ENCODE measurements at regions not wholly inside any gene's neighbourhood (a gene's known extent, or its start where the extent isn't known, plus 50 kb on each side); places are given as distances from the start of the nearest gene placed in this dataset.

DNA sequence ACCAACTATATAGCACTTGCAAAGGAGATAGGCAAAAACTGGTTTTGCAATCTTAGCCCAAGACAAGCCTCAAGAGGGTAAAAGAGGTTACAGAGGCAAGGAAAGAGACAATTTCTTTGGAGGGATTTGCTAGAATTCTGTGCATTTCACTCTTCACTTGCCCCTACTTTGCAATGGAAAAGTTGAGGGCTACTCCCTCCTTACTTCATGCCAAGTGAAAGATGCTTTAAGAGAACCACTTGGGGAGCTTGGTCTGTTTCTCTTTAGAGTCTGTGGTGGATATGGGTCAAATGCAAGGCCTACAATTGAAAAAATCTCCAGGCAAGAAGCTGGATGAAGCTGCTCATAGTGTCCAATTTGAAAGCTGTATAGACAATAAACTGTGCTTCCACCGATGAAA, 167.7 kb upstream of the DIO2 start:
- Histone ChIP-seq H3K9ac (ENCODE audit: extremely low read depth, insufficient read length, low read length) (no peak overlapping the region), H2BK120ac (ENCODE audit: low read depth, low read length, poor library complexity, severe bottlenecking) (no peak overlapping the region), H3K23me2 (ENCODE audit: insufficient read length, low read depth, low read length, poor library complexity, severe bottlenecking) (no peaks in the 10 kb centered on the region), H3K56ac (ENCODE audit: insufficient read length, low read depth, low read length) (no peak overlapping the region), H4K20me1 (ENCODE audit: control insufficient read depth, insufficient read depth, insufficient read length) (no peaks in the 10 kb centered on the region), H2BK20ac (ENCODE audit: low read depth, low read length, poor library complexity, severe bottlenecking) (no peak overlapping the region), H3K79me2 (ENCODE audit: insufficient read depth, low read length) (no peaks in the 10 kb centered on the region), H3K4me1 (ENCODE audit: insufficient read depth, low read length) (no peaks in the 10 kb centered on the region), H2BK5ac (ENCODE audit: insufficient read length, low read length) (no peak overlapping the region), H4K5ac (ENCODE audit: insufficient read length, low read depth, low read length) (no peak overlapping the region), H4K91ac (ENCODE audit: insufficient read length, low read depth, low read length) (no peak overlapping the region), H4K8ac (replicated peaks; ENCODE audit: insufficient read length, low read depth, low read length) (no peak overlapping the region), H2AK5ac (ENCODE audit: insufficient read length, low read length) (no peak overlapping the region), H3K4me2 (ENCODE audit: insufficient read depth, insufficient read length, low read length) (no peak overlapping the region), H3K23ac (ENCODE audit: insufficient read length, low read depth, low read length) (no peak overlapping the region), H3K27me3 (ENCODE audit: insufficient read depth, low read length) (no peaks in the 10 kb centered on the region), H2BK15ac (ENCODE audit: low read depth, low read length) (no peak overlapping the region), H2AFZ (ENCODE audit: low read length) (no peak overlapping the region), H3K14ac (ENCODE audit: insufficient read depth, low read length) (no peak overlapping the region), H3K9me3 (ENCODE audit: control insufficient read depth, low read depth, low read length) (no peaks in the 10 kb centered on the region), H3K4ac (ENCODE audit: low read depth, low read length) (no peak overlapping the region), H3K18ac (ENCODE audit: insufficient read length, low read depth, low read length) (no peak overlapping the region), H3K79me1 (ENCODE audit: insufficient read depth, low read depth, low read length, poor library complexity, severe bottlenecking) (no peaks in the 10 kb centered on the region), H2BK12ac (ENCODE audit: insufficient read length, low read depth, low read length) (no peak overlapping the region), H3T11ph (ENCODE audit: low read length) (no peak overlapping the region), H3K27ac (ENCODE audit: insufficient read length, low read depth, low read length) (no peak overlapping the region)
- no peak for TF ChIP-seq CTCF (conservative IDR thresholded peaks at IDR 0.05)
- Mint-ChIP-seq H3K9me3 (no peaks in the 10 kb centered on the region), H3K4me1 (0 out of 4 replicates have a peak, but pooled peaks cover 0 to 5% of the 10 kb centered on the region in 2 experiments), H3K27me3 (ENCODE audit: low read depth) (no peaks in the 10 kb centered on the region), H3K27ac (no peak overlapping the region; a peak in 2 of 7 replicates), H3K4me3 (no peak overlapping the region), H3K36me3 (ENCODE audit: insufficient read depth in 1 of 3, low read depth in 3 of 3) (no peaks in the 10 kb centered on the region)
- DNase-seq = no peak
- no CpG with 5 or more reads among the region's 1 CpG for WGBS (ENCODE audit: extremely low coverage, insufficient read length, low lambda C conversion rate)

Measured in H9 (cell line).